ENCODE measurements at regions not wholly inside any gene's neighbourhood (a gene's known extent, or its start where the extent isn't known, plus 50 kb on each side); places are given as distances from the start of the nearest gene placed in this dataset.

- TF ChIP-seq POLR2A (IDR thresholded peaks at IDR 0.05; ENCODE audit: control extremely low read depth in 1 of 2, low read depth in 2 of 2, low read length in 2 of 2) (no peak), CBX5 (IDR thresholded peaks at IDR 0.05; ENCODE audit: low read depth, low read length) (no peak), GABPA (IDR thresholded peaks at IDR 0.05; ENCODE audit: borderline replicate concordance, insufficient read depth, low read length) (no peak), HDAC6 (IDR thresholded peaks at IDR 0.05; ENCODE audit: low read depth, low read length) (no peak), CTCF (IDR thresholded peaks at IDR 0.05; ENCODE audit: control extremely low read depth in 1 of 3, insufficient read depth in 1 of 3, low read depth in 1 of 3, low read length in 3 of 3) (no peak), POLR2AphosphoS5 (IDR thresholded peaks at IDR 0.05; ENCODE audit: low read depth, low read length) (no peak), RAD21 (IDR thresholded peaks at IDR 0.05 in 1 of 2, conservative IDR thresholded peaks at IDR 0.05 in 1 of 2; ENCODE audit: low read depth in 2 of 2, low read length in 2 of 2) (no peak), SIN3A (conservative IDR thresholded peaks at IDR 0.05 in 1 of 2, IDR thresholded peaks at IDR 0.05 in 1 of 2; ENCODE audit: low read depth in 1 of 2, low read length in 2 of 2) (no peak), JUN (IDR thresholded peaks at IDR 0.05; ENCODE audit: low read depth, low read length) (no peak), SP2 (IDR thresholded peaks at IDR 0.05; ENCODE audit: low read length) (no peak)
These were observed 111.4 kb upstream of the GLS start for GRCh38 chr2:190769258-190769657.
